Mammary epithelial cell (primary cell): ENCODE measurements at regions not wholly inside any gene's neighbourhood (a gene's known extent, or its start where the extent isn't known, plus 50 kb on each side); places are given as distances from the start of the nearest gene placed in this dataset.

Experiments used
- EZH2 ChIP-seq: IDR thresholded peaks from 2 replicates; pipeline ENCODE4 v1.6.1; 2012; ENCODE audit warnings: low read length, inconsistent platforms, borderline replicate concordance
- TF ChIP-seq, protein P1 (sequence below), 2 donors: IDR thresholded peaks in 1 of 2; conservative IDR thresholded peaks in 1 of 2; 2 replicates each; pipeline ENCODE4 v1.5.1; 2011 to 2012; ENCODE audit warnings: inconsistent platforms in 2 of 2, low read length in 2 of 2, mild to moderate bottlenecking in 2 of 2, control low read depth in 1 of 2, low read depth in 1 of 2; ENCODE audit not compliant: insufficient read depth in 1 of 2; ENCODE audit errors: extremely low read depth in 1 of 2

DNA sequence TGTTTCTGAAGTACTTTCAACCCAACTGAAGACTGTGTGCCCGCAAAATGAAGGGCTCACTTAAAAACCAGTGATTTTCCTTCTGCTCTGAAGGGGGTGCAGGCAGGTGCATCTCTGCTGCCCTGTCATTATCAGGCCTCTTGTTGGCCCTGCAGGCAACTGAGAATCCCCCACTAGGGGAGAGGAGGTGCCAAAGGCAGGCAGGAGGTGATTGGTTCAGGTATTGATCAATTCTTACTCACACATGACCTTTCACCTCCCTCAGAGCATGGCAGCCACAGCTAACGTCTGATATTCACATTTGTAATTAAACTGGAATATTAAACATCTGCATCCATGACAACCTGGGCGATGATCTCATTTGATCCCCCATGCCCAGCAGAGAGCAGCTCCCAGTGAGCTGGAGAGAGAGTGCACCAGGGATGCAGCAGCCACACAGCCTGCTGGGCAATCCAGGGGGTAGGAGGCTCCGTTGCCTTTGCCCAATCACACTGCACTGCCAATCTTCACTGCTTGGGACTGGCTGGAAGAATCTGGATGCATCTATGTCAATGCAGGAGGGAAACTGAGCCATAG lies 267.9 kb upstream of the TSHZ3 start:
- TF ChIP-seq, protein P1, sequence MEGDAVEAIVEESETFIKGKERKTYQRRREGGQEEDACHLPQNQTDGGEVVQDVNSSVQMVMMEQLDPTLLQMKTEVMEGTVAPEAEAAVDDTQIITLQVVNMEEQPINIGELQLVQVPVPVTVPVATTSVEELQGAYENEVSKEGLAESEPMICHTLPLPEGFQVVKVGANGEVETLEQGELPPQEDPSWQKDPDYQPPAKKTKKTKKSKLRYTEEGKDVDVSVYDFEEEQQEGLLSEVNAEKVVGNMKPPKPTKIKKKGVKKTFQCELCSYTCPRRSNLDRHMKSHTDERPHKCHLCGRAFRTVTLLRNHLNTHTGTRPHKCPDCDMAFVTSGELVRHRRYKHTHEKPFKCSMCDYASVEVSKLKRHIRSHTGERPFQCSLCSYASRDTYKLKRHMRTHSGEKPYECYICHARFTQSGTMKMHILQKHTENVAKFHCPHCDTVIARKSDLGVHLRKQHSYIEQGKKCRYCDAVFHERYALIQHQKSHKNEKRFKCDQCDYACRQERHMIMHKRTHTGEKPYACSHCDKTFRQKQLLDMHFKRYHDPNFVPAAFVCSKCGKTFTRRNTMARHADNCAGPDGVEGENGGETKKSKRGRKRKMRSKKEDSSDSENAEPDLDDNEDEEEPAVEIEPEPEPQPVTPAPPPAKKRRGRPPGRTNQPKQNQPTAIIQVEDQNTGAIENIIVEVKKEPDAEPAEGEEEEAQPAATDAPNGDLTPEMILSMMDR (conservative IDR thresholded peaks at IDR 0.05 in 1 of 2, IDR thresholded peaks at IDR 0.05 in 1 of 2; ENCODE audit: extremely low read depth in 1 of 2, insufficient read depth in 1 of 2, low read depth in 1 of 2, low read length in 2 of 2) = no peak
- TF ChIP-seq EZH2 = no peak
